ENCODE measurements at regions not wholly inside any gene's neighbourhood (a gene's known extent, or its start where the extent isn't known, plus 50 kb on each side); places are given as distances from the start of the nearest gene placed in this dataset.

DNA sequence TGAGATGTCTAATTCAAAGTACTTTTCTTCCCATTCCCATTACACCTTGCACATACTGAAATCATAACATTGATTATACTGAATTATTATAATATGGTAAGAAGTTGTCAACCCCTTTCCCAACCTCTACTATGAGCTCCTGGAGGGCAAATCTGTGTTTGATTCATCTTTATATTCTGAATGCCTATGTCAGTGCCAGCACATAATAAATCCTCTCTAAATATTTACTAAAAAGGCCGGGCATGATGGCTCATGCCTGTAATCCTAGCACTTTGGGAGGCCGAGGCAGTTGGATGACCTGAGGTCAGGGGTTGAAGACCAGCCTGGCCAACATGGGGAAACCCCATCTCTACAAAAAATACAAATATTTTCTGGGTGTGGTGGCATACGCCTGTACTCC is 392.5 kb upstream of the CADM2 start (continued):
- TF ChIP-seq, protein P1, sequence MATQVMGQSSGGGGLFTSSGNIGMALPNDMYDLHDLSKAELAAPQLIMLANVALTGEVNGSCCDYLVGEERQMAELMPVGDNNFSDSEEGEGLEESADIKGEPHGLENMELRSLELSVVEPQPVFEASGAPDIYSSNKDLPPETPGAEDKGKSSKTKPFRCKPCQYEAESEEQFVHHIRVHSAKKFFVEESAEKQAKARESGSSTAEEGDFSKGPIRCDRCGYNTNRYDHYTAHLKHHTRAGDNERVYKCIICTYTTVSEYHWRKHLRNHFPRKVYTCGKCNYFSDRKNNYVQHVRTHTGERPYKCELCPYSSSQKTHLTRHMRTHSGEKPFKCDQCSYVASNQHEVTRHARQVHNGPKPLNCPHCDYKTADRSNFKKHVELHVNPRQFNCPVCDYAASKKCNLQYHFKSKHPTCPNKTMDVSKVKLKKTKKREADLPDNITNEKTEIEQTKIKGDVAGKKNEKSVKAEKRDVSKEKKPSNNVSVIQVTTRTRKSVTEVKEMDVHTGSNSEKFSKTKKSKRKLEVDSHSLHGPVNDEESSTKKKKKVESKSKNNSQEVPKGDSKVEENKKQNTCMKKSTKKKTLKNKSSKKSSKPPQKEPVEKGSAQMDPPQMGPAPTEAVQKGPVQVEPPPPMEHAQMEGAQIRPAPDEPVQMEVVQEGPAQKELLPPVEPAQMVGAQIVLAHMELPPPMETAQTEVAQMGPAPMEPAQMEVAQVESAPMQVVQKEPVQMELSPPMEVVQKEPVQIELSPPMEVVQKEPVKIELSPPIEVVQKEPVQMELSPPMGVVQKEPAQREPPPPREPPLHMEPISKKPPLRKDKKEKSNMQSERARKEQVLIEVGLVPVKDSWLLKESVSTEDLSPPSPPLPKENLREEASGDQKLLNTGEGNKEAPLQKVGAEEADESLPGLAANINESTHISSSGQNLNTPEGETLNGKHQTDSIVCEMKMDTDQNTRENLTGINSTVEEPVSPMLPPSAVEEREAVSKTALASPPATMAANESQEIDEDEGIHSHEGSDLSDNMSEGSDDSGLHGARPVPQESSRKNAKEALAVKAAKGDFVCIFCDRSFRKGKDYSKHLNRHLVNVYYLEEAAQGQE (IDR thresholded peaks at IDR 0.05), result no peak
- no peak for TF ChIP-seq FOXA2 (IDR thresholded peaks at IDR 0.05)

- H3K4me1 ChIP-seq (ENCODE audit: control insufficient read depth in 4 of 4, insufficient read depth in 4 of 4, low read length in 3 of 4), result no peaks in the 10 kb centered on the region
- no peak overlapping the region for H3K4me3 ChIP-seq (ENCODE audit: low read depth in 1 of 3, low read length in 3 of 3)
- 86% methylated on average over 4 of the region's 4 CpGs for WGBS
- TF ChIP-seq, protein P2, sequence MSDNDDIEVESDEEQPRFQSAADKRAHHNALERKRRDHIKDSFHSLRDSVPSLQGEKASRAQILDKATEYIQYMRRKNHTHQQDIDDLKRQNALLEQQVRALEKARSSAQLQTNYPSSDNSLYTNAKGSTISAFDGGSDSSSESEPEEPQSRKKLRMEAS (IDR thresholded peaks at IDR 0.05), result no peak
- TF ChIP-seq, protein P1 (IDR thresholded peaks at IDR 0.05), result no peak
- TF ChIP-seq GABPA (IDR thresholded peaks at IDR 0.05 in 1 of 2, conservative IDR thresholded peaks at IDR 0.05 in 1 of 2) (no peak), NR2F2 (IDR thresholded peaks at IDR 0.05) (no peak), CTCF (IDR thresholded peaks at IDR 0.05; ENCODE audit: low read depth, low read length, missing input control) (no peak), SP1 (IDR thresholded peaks at IDR 0.05) (no peak), FOXA2 (IDR thresholded peaks at IDR 0.05) (no peak), YY1 (IDR thresholded peaks at IDR 0.05) (no peak), RXRA (IDR thresholded peaks at IDR 0.05) (no peak)
- no peaks in the 10 kb centered on the region for H3K9me3 ChIP-seq (ENCODE audit: control insufficient read depth in 4 of 4, low read length in 3 of 4)
- DNase-seq (ENCODE audit: low spot score), result no peak
- no peaks in the 10 kb centered on the region for H3K36me3 ChIP-seq (ENCODE audit: control insufficient read depth in 4 of 4, insufficient read depth in 3 of 4, low read depth in 1 of 4, low read length in 3 of 4)
- no peaks in the 10 kb centered on the region for H3K27me3 ChIP-seq (ENCODE audit: control insufficient read depth in 4 of 4, insufficient read depth in 4 of 4, low read length in 3 of 4)
- no peak overlapping the region for H3K27ac ChIP-seq (ENCODE audit: low read depth in 1 of 2, low read length in 2 of 2)
- H3K9ac ChIP-seq (ENCODE audit: low read depth in 1 of 2, low read length in 2 of 2), result no peak overlapping the region
These were observed 391.0 kb upstream of the CADM2 start for GRCh38 chr3:84567796-84568195.

DNA sequence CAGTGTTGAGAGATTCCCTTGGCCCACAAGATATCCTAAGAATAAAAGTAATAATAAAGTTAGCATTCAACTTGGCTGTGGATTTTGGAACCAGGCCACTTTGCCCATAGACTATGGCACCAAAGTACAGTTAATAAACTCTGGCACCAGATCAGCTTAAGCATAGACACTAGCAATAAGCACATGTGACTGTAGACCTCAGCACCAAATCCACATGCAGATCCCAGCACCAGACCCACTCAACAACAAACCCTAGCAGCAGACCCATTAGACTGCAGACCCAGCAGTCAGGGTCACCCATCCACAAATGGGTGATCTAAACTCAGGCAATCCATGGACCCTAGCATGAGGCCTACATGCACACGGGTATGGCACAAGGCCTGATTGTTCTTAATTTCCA is 384.8 kb upstream of the CADM2 start:
- Histone ChIP-seq H3K4me1 (ENCODE audit: control insufficient read depth in 4 of 4, insufficient read depth in 4 of 4, low read length in 3 of 4) (no peaks in the 10 kb centered on the region), H3K4me3 (ENCODE audit: low read depth in 1 of 3, low read length in 3 of 3) (no peak overlapping the region), H3K9me3 (ENCODE audit: control insufficient read depth in 4 of 4, low read length in 3 of 4) (peaks cover 0 to 2% (median 1%) of the 10 kb centered on the region in 4 donors), H3K36me3 (ENCODE audit: control insufficient read depth in 4 of 4, insufficient read depth in 3 of 4, low read depth in 1 of 4, low read length in 3 of 4) (no peaks in the 10 kb centered on the region), H3K27ac (ENCODE audit: low read depth in 1 of 2, low read length in 2 of 2) (no peak overlapping the region), H3K9ac (ENCODE audit: low read depth in 1 of 2, low read length in 2 of 2) (no peak overlapping the region), H3K27me3 (ENCODE audit: control insufficient read depth in 4 of 4, insufficient read depth in 4 of 4, low read length in 3 of 4) (no peaks in the 10 kb centered on the region)
- WGBS, result 78% methylated on average over 1 of the region's 1 CpG
- DNase-seq (ENCODE audit: low spot score), result no peak
- TF ChIP-seq HNF4G (IDR thresholded peaks at IDR 0.05), result no peak
- no peak for TF ChIP-seq NR2F2 (IDR thresholded peaks at IDR 0.05)
- TF ChIP-seq FOXA1 (IDR thresholded peaks at IDR 0.05), result no peak
- no peak for TF ChIP-seq TAF1 (conservative IDR thresholded peaks at IDR 0.05)
- no peak for TF ChIP-seq JUND (IDR thresholded peaks at IDR 0.05)
- TF ChIP-seq, protein P1 (IDR thresholded peaks at IDR 0.05), result no peak
- TF ChIP-seq FOXA2 (IDR thresholded peaks at IDR 0.05), result no peak
- no peak for TF ChIP-seq SP1 (IDR thresholded peaks at IDR 0.05)
- no peak for TF ChIP-seq YY1 (IDR thresholded peaks at IDR 0.05)
- TF ChIP-seq, protein P3, sequence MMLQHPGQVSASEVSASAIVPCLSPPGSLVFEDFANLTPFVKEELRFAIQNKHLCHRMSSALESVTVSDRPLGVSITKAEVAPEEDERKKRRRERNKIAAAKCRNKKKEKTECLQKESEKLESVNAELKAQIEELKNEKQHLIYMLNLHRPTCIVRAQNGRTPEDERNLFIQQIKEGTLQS (IDR thresholded peaks at IDR 0.05), result no peak
- TF ChIP-seq, protein P2 (IDR thresholded peaks at IDR 0.05), result no peak
- TF ChIP-seq RXRA (IDR thresholded peaks at IDR 0.05), result no peak

Measured in liver (tissue), 8 donors.